Fibroblast of mammary gland (primary cell): ENCODE measurements at regions not wholly inside any gene's neighbourhood (a gene's known extent, or its start where the extent isn't known, plus 50 kb on each side); places are given as distances from the start of the nearest gene placed in this dataset.

ENCODE experiments used
- DNase-seq: peaks from one replicate; pipeline ENCODE4 v3.0.0-alpha.2; 2010; ENCODE audit warnings: low read depth
- H3K4me3 ChIP-seq: 2 replicates; pipeline ENCODE4 v1.5.1; 2011; ENCODE audit warnings: low read depth, mild to moderate bottlenecking, low read length, moderate library complexity; ENCODE audit not compliant: control insufficient read depth
- TF ChIP-seq, protein P1 (sequence below): conservative IDR thresholded peaks from 2 replicates; pipeline ENCODE4 v1.5.1; 2011; ENCODE audit warnings: low read depth, low read length, inconsistent platforms; ENCODE audit not compliant: control insufficient read depth, insufficient read depth

DNA sequence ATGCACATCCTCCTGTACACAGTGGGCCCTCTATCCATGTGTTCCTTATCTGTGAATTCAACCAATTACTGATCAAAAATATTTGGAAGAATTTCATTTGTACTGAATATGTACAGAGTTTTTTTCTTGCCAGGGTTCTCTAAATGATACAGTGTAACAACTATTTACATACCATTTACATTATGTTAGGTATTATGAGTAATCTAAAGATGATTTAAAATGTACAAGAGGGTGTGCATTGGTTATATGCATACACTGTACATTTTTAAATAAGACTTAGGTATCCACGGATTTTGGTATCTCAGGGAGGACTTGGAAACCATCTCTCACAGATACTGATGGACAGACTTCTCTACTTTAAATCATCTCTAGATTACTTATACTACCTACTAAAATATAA is 1333.9 kb downstream of the PCDH18 start:
- TF ChIP-seq, protein P1, sequence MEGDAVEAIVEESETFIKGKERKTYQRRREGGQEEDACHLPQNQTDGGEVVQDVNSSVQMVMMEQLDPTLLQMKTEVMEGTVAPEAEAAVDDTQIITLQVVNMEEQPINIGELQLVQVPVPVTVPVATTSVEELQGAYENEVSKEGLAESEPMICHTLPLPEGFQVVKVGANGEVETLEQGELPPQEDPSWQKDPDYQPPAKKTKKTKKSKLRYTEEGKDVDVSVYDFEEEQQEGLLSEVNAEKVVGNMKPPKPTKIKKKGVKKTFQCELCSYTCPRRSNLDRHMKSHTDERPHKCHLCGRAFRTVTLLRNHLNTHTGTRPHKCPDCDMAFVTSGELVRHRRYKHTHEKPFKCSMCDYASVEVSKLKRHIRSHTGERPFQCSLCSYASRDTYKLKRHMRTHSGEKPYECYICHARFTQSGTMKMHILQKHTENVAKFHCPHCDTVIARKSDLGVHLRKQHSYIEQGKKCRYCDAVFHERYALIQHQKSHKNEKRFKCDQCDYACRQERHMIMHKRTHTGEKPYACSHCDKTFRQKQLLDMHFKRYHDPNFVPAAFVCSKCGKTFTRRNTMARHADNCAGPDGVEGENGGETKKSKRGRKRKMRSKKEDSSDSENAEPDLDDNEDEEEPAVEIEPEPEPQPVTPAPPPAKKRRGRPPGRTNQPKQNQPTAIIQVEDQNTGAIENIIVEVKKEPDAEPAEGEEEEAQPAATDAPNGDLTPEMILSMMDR: no peak
- no peak for DNase-seq
- no peak overlapping the region for H3K4me3 ChIP-seq

DNA sequence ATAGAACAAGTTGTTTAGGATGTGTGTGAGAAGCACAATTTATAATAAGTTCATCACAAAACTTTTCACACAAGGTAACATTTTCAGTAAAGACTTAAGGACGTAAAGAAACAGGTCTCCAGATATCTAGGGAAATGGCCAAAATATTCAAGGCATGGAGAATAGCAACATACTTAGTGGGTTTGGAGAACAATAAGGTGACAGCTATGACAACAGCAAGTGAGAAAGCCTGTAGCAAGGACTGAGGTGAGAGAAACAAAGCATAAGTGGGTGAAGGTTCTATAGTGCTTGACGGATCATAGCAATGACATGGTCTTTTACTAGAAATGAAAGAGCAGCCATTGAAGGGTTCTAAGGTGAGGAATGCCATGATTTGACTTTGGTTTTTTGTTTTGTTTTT is 1337.3 kb downstream of the PCDH18 start:
- no peak overlapping the region for H3K4me3 ChIP-seq
- TF ChIP-seq, protein P1: no peak
- DNase-seq: no peak

DNA sequence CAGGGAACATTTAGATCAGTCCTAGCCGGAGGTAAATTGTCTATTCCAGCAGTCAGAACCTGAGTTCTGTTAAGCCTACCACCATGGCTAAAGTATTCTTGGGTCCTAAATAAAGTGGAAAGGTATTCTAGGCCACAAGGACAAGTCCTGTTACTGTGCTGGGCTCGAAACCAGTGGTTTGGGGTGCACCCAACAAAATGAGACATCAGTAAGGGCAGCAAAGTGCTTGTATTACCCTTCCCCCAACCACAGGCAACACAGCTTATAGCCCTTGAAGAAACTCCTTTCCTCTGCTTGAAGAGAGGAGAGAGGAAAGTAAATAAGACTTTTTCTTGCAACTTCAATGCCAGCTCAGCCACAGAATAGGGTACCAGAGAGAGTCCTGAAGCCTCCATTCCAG is 1345.6 kb downstream of the PCDH18 start:
- no peak for DNase-seq
- TF ChIP-seq, protein P1: no peak

DNA sequence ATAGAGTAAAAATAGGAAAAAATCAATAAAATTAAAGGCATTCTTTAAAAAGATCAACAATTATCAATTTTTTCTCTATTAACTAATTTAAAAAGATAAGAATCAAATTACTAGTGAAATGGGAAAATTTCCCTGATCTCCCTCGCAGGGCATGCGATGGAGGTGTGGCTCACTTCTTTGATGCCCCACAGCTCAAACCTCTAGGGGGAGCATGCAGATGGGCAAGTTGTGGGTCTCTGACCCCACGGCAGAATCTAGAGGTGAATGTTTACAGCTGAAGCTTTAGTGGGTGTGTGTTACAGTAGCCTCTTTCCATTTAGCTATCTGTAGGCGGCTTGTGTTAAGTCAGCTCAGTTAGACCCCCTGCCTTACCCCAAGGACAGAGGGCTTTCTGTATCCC is 1348.8 kb downstream of the PCDH18 start:
- no peak overlapping the region for H3K4me3 ChIP-seq
- DNase-seq: no peak
- TF ChIP-seq, protein P1: no peak

More for the DNA sequence above, 1345.6 kb downstream of the PCDH18 start:
- H3K4me3 ChIP-seq: no peak overlapping the region

DNA sequence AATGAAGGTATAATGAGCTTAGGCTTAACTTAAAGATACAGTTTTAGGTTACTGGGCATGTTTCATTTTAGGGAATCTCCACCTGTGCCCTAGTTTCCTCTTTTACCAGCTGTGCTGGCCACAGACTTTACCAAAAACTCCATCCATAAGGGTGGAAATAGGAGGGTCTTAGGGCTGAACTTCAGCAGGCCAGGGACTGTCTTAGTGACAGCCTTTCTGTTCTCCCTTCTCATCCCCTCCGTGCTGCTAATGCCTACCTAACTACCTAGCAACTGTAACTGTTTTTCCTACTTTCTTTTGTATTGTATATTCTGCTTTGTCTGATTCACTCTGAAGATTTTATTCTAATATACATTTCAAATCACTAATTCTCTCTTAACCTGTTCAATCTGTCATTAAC is 1375.3 kb downstream of the PCDH18 start:
- TF ChIP-seq, protein P1: no peak
- no peak overlapping the region for H3K4me3 ChIP-seq
- no peak for DNase-seq

DNA sequence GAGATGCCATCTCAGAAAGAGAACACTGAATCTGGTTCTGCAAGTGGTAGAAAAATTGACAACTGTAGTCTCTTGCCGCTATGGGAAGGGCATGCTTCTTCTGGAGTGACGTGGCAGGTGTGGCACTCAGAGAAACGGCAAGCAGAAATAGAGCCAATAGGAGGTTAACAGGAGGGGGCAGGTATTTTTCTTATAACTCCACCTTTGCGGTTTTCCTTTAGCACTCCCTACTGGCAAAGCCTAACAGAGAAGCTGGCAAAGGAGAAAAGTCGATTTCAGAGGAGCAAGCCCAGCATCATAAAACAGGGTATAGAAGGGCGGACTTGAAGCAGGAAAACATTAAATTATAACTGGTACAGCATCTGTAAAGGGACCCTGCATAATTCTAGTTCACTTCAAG is 1382.2 kb downstream of the PCDH18 start:
- H3K4me3 ChIP-seq: no peak overlapping the region
- DNase-seq: no peak
- TF ChIP-seq, protein P1: no peak

DNA sequence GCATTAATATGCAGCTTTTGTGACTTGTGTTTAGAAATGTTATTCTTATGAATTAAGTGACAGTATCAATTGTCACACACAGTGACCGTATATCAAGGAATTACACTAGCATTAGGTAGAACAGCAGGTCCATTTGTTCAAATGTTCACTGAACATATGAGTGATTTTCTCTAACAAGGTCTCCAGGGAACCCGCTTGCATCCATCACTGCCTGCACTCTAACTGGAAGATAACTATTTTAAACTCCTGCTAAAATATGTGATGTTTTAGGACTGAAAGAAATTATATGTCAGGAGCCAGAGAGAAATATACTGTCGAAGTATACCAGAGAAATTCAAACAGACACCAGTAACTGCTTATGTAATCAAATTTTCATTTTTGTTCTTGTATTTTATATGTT is 1395.7 kb downstream of the PCDH18 start:
- TF ChIP-seq, protein P1: no peak
- no peak for DNase-seq
- no peak overlapping the region for H3K4me3 ChIP-seq
